Retinal pigment epithelial cell (primary cell): ENCODE measurements at regions not wholly inside any gene's neighbourhood (a gene's known extent, or its start where the extent isn't known, plus 50 kb on each side); places are given as distances from the start of the nearest gene placed in this dataset.

Experiments used
- DNase-seq: peaks from one replicate; pipeline ENCODE4 v3.0.0-alpha.2; 2010; ENCODE audit warnings: low read depth
- H3K4me3 ChIP-seq: 2 replicates; pipeline ENCODE4 v1.5.1; 2011; ENCODE audit warnings: mild to moderate bottlenecking, low read length, control low read depth, moderate library complexity
- CTCF ChIP-seq: conservative IDR thresholded peaks from 2 replicates; pipeline ENCODE4 v1.5.1; 2011; ENCODE audit warnings: low read depth, low read length, control low read depth, inconsistent platforms

GRCh38 chr1:87853576-87854351 is 525.1 kb downstream of the LMO4 start:
- H3K4me3 ChIP-seq, result no peak overlapping the region
- no peak for TF ChIP-seq CTCF
- no peak for DNase-seq

GRCh38 chr1:87863317-87863716 is 534.6 kb downstream of the LMO4 start:
- DNase-seq, result no peak

GRCh38 chr1:87864676-87865075 is 536.0 kb downstream of the LMO4 start:
- DNase-seq, result no peak
- no peak overlapping the region for H3K4me3 ChIP-seq
- TF ChIP-seq CTCF, result no peak

More at GRCh38 chr1:87863317-87863716, 534.6 kb downstream of the LMO4 start:
- H3K4me3 ChIP-seq, result no peak overlapping the region
- no peak for TF ChIP-seq CTCF

DNA sequence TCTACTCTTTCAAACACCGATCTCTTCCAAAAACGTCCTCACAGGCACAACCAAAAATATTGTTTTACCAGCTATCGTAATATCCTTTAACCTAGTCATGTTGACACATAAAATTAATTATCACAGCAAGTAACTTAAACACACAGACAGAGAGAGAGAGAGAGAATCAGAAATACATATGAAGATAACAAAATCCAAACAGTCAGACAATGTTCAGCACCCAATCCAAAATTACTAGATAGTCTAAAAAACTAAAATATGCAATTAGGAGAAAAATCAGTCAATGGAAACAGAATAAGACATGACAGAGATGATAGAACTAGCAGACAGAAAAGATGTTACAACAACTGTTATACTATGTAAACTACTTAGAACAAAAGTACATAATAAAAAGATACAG is 537.7 kb downstream of the LMO4 start:
- TF ChIP-seq CTCF, result no peak
- no peak for DNase-seq
- no peak overlapping the region for H3K4me3 ChIP-seq

GRCh38 chr1:87867626-87868025 is 538.9 kb downstream of the LMO4 start:
- H3K4me3 ChIP-seq, result no peak overlapping the region
- DNase-seq, result no peak
- TF ChIP-seq CTCF, result no peak

DNA sequence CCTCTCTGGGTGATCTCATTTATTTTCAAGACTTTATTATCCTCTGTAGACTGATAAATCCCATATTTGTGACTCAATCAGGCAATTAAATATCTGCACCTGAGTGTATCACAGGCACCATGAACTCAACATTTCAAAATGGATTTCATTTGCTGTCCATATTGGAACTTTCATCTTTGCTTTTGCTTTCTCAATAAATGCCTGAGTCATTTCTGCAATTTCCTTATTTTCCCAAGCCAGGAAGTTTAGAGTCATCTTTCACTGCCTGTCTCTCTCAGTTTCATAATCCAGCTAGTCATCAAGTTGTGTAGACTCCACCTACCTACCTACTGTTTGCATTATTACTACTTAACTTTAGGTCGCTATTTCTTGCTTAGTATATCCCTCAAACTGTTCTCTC is 540.9 kb downstream of the LMO4 start:
- DNase-seq, result no peak
- H3K4me3 ChIP-seq, result no peak overlapping the region
- no peak for TF ChIP-seq CTCF

DNA sequence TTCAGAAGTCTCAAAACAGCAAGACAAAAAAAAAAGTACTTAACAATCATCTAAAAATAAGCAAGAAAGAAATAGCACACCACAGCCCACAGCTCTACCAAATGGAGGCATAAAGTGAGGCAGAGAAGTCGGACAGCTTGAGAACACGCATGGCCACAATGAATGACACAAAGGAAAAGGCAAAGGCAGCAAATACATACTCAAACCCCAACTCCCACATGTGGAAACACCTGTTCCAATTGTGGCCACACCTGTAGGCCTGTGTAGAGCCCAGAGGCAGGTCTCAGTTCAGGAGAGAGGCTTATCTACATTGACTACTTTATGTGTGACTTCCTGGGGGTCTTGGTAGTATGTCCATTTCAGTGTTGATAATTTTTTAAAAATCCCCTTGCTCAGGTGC is 543.5 kb downstream of the LMO4 start:
- no peak for TF ChIP-seq CTCF
- no peak for DNase-seq
- no peak overlapping the region for H3K4me3 ChIP-seq
